Osteocyte (in vitro differentiated cells): ENCODE measurements at regions not wholly inside any gene's neighbourhood (a gene's known extent, or its start where the extent isn't known, plus 50 kb on each side); places are given as distances from the start of the nearest gene placed in this dataset.

ENCODE experiments used
- DNase-seq: peaks from one replicate; pipeline ENCODE4 v3.0.0; 2021; ENCODE audit warnings: mixed read lengths; ENCODE audit not compliant: unreplicated experiment; ENCODE audit errors: extremely low spot score
- H3K27ac Mint-ChIP-seq: one replicate; pipeline ENCODE4 v1.8.0; 2021; ENCODE audit warnings: mild to moderate bottlenecking, mixed read lengths; ENCODE audit not compliant: unreplicated experiment
- H3K27me3 Mint-ChIP-seq: one replicate; pipeline ENCODE4 v1.8.0; 2021; ENCODE audit warnings: mixed read lengths; ENCODE audit not compliant: unreplicated experiment
- H3K36me3 Mint-ChIP-seq: one replicate; pipeline ENCODE4 v1.8.0; 2021; ENCODE audit warnings: mixed read lengths; ENCODE audit not compliant: unreplicated experiment
- H3K4me1 Mint-ChIP-seq: one replicate; pipeline ENCODE4 v1.8.0; 2021; ENCODE audit warnings: mixed read lengths; ENCODE audit not compliant: unreplicated experiment
- H3K4me3 Mint-ChIP-seq: one replicate; pipeline ENCODE4 v1.8.0; 2021; ENCODE audit warnings: mild to moderate bottlenecking, moderate library complexity, mixed read lengths; ENCODE audit not compliant: unreplicated experiment
- H3K9me3 Mint-ChIP-seq: one replicate; pipeline ENCODE4 v1.8.0; 2021; ENCODE audit warnings: mixed read lengths; ENCODE audit not compliant: unreplicated experiment
- TF ChIP-seq, protein P1 (sequence below): fragments of 200-600 bp; sonication (generic); IDR thresholded peaks from 2 replicates; pipeline ENCODE4 v1.5.0; 2021; ENCODE audit warnings: antibody characterized with exemption, mild to moderate bottlenecking, moderate library complexity

GRCh38 chr11:106601684-106602297 lies 416.5 kb downstream of the GUCY1A2 start:
- TF ChIP-seq, protein P1, sequence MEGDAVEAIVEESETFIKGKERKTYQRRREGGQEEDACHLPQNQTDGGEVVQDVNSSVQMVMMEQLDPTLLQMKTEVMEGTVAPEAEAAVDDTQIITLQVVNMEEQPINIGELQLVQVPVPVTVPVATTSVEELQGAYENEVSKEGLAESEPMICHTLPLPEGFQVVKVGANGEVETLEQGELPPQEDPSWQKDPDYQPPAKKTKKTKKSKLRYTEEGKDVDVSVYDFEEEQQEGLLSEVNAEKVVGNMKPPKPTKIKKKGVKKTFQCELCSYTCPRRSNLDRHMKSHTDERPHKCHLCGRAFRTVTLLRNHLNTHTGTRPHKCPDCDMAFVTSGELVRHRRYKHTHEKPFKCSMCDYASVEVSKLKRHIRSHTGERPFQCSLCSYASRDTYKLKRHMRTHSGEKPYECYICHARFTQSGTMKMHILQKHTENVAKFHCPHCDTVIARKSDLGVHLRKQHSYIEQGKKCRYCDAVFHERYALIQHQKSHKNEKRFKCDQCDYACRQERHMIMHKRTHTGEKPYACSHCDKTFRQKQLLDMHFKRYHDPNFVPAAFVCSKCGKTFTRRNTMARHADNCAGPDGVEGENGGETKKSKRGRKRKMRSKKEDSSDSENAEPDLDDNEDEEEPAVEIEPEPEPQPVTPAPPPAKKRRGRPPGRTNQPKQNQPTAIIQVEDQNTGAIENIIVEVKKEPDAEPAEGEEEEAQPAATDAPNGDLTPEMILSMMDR = no peak
- Mint-ChIP-seq H3K9me3 (no peaks in the 10 kb centered on the region), H3K4me3 (no peak overlapping the region), H3K27ac (no peak overlapping the region), H3K27me3 (no peaks in the 10 kb centered on the region), H3K36me3 (no peaks in the 10 kb centered on the region), H3K4me1 (no peaks in the 10 kb centered on the region)
- no peak for DNase-seq

GRCh38 chr11:106608677-106609076 lies 409.6 kb downstream of the GUCY1A2 start:
- H3K4me3 Mint-ChIP-seq = no peak overlapping the region
- H3K9me3 Mint-ChIP-seq = no peaks in the 10 kb centered on the region
- no peak overlapping the region for H3K27ac Mint-ChIP-seq
- no peaks in the 10 kb centered on the region for H3K27me3 Mint-ChIP-seq
- TF ChIP-seq, protein P1 = no peak
- H3K36me3 Mint-ChIP-seq = no peaks in the 10 kb centered on the region
- DNase-seq = no peak
- no peaks in the 10 kb centered on the region for H3K4me1 Mint-ChIP-seq

- TF ChIP-seq, protein P1 = no peak
- Mint-ChIP-seq H3K4me1 (peaks cover 2% of the 10 kb centered on the region), H3K4me3 (no peak overlapping the region), H3K36me3 (no peaks in the 10 kb centered on the region), H3K27ac (no peak overlapping the region), H3K27me3 (no peaks in the 10 kb centered on the region), H3K9me3 (no peaks in the 10 kb centered on the region)
- no peak for DNase-seq
These were observed 404.0 kb downstream of the GUCY1A2 start for GRCh38 chr11:106614262-106614661.

- H3K27ac Mint-ChIP-seq = no peak overlapping the region
These were observed 398.8 kb downstream of the GUCY1A2 start for GRCh38 chr11:106619320-106619990.

DNA sequence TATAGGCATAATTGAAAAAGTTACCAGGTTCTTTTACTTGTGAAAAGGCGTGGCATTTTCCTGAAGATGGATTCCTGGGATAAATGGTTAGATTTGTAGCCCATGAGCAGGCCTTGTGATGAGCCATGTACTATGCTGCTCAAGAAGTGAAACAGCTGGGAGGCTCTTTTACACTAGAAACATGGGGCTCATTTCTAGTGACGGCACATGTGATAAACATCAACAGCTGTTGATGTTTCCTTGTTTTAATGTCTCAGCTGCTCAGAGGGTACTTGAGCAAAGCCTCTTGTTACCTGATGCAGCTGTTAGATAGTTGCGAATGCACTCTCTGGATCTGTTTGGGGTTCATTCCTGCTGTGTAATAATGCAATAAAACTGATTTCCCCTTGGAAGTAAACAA lies 396.8 kb downstream of the GUCY1A2 start:
- Mint-ChIP-seq H3K4me3 (no peak overlapping the region), H3K4me1 (peaks cover 11% of the 10 kb centered on the region), H3K36me3 (no peaks in the 10 kb centered on the region), H3K27ac (no peak overlapping the region), H3K27me3 (no peaks in the 10 kb centered on the region), H3K9me3 (no peaks in the 10 kb centered on the region)
- TF ChIP-seq, protein P1 = no peak
- DNase-seq = no peak

More at GRCh38 chr11:106619320-106619990, 398.8 kb downstream of the GUCY1A2 start:
- no peaks in the 10 kb centered on the region for H3K9me3 Mint-ChIP-seq
- H3K4me3 Mint-ChIP-seq = no peak overlapping the region
- H3K27me3 Mint-ChIP-seq = no peaks in the 10 kb centered on the region
- no peaks in the 10 kb centered on the region for H3K36me3 Mint-ChIP-seq
- H3K4me1 Mint-ChIP-seq = peaks cover 11% of the 10 kb centered on the region
- TF ChIP-seq, protein P1 = no peak
- DNase-seq = no peak
